GM23338 (cell line): ENCODE measurements at regions not wholly inside any gene's neighbourhood (a gene's known extent, or its start where the extent isn't known, plus 50 kb on each side); places are given as distances from the start of the nearest gene placed in this dataset.
A peak's percentile ranks its signal among the peaks of the same experiment; 100 is the strongest.

Experiments
- ATAC-seq: fragments of 200-7000 bp; cut with Tn5 transposase; 3 replicates; pipeline ENCODE4 v1.9.1; 2020
- DNase-seq: peaks from one replicate; pipeline ENCODE4 v3.0.0-alpha.2; 2015; ENCODE audit warnings: low spot score
- H2AFZ ChIP-seq: fragments of 200-600 bp; sonication (generic); 2 replicates; pipeline ENCODE4 v1.8.0; 2016; ENCODE audit warnings: antibody characterized with exemption, mild to moderate bottlenecking, moderate library complexity
- H3F3A ChIP-seq: fragments of 200-600 bp; sonication (generic); replicated peaks from 2 replicates; pipeline ENCODE4 v1.8.0; 2017; ENCODE audit warnings: antibody characterized with exemption, mixed run types, low read depth
- H3K27ac ChIP-seq: fragments of 200-600 bp; sonication (generic); 2 replicates; pipeline ENCODE4 v1.6.1; 2016; ENCODE audit warnings: low read depth
- H3K27me3 ChIP-seq: fragments of 200-600 bp; sonication (generic); 2 replicates; pipeline ENCODE4 v1.8.0; 2016; ENCODE audit warnings: mild to moderate bottlenecking, mixed run types, moderate library complexity; ENCODE audit not compliant: insufficient read depth
- H3K36me3 ChIP-seq: fragments of 200-600 bp; sonication (generic); 2 replicates; pipeline ENCODE4 v1.8.0; 2016; ENCODE audit warnings: mild to moderate bottlenecking; ENCODE audit not compliant: insufficient read depth
- H3K4me1 ChIP-seq: fragments of 200-600 bp; sonication (generic); 2 replicates; pipeline ENCODE4 v1.8.0; 2016; ENCODE audit warnings: mild to moderate bottlenecking, moderate library complexity; ENCODE audit not compliant: insufficient read depth
- H3K4me2 ChIP-seq: fragments of 200-600 bp; sonication (generic); 2 replicates; pipeline ENCODE4 v1.7.1; 2017; ENCODE audit warnings: mixed run types
- H3K4me3 ChIP-seq: fragments of 200-600 bp; sonication (generic); 2 replicates; pipeline ENCODE4 v1.6.1; 2016; ENCODE audit warnings: mixed run types
- H3K79me2 ChIP-seq: fragments of 200-600 bp; sonication (generic); replicated peaks from 2 replicates; pipeline ENCODE4 v1.8.0; 2017; ENCODE audit warnings: mild to moderate bottlenecking; ENCODE audit not compliant: insufficient read depth
- H3K9me2 ChIP-seq: fragments of 200-600 bp; sonication (generic); 2 replicates; pipeline ENCODE4 v1.8.0; 2017; ENCODE audit not compliant: insufficient read depth
- H4K20me1 ChIP-seq: fragments of 200-600 bp; sonication (generic); replicated peaks from 2 replicates; pipeline ENCODE4 v1.8.0; 2017; ENCODE audit warnings: mild to moderate bottlenecking; ENCODE audit not compliant: insufficient read depth
- H3K27ac Mint-ChIP-seq: 2 replicates; pipeline ENCODE4 v1.8.0; 2020; ENCODE audit warnings: inconsistent platforms, mild to moderate bottlenecking, moderate library complexity, mixed read lengths
- H3K27me3 Mint-ChIP-seq: 3 replicates; pipeline ENCODE4 v1.8.0; 2022; ENCODE audit warnings: low read depth, mild to moderate bottlenecking, moderate library complexity, mixed read lengths, inconsistent platforms; ENCODE audit not compliant: insufficient read depth, poor library complexity
- H3K36me3 Mint-ChIP-seq: 3 replicates; pipeline ENCODE4 v1.8.0; 2021; ENCODE audit warnings: low read depth, mild to moderate bottlenecking, inconsistent platforms, moderate library complexity, mixed read lengths
- H3K4me1 Mint-ChIP-seq: 3 replicates; pipeline ENCODE4 v1.8.0; 2020; ENCODE audit warnings: mild to moderate bottlenecking, inconsistent platforms, mixed read lengths
- H3K4me3 Mint-ChIP-seq: 3 replicates; pipeline ENCODE4 v1.8.0; 2021; ENCODE audit warnings: moderate library complexity, mild to moderate bottlenecking, inconsistent platforms, mixed read lengths
- H3K9me3 Mint-ChIP-seq: 3 replicates; pipeline ENCODE4 v1.8.0; 2020; ENCODE audit warnings: moderate library complexity, mild to moderate bottlenecking, inconsistent platforms, mixed read lengths
- CREB1 ChIP-seq: fragments of 250-450 bp; sonication (Bioruptor Pico); IDR thresholded peaks from 2 replicates; pipeline ENCODE4 v1.5.0; 2020; ENCODE audit warnings: low read depth, mild to moderate bottlenecking, moderate library complexity
- CTCF ChIP-seq, 2 experiments: fragments of 200-600 bp in 1 of 2; sonication (generic) in 1 of 2; conservative IDR thresholded peaks; 2 replicates each; pipeline versions ENCODE4 v1.5.1 to v1.6.1; 2016 to 2017; ENCODE audit warnings: antibody characterized with exemption in 2 of 2, low read depth in 2 of 2, mild to moderate bottlenecking in 2 of 2, moderate library complexity in 1 of 2
- ETS1 ChIP-seq: IDR thresholded peaks from 2 replicates; pipeline ENCODE4 v1.6.1; 2016; ENCODE audit warnings: antibody characterized with exemption
- EZH2 ChIP-seq: fragments of 200-600 bp; sonication (generic); IDR thresholded peaks from one replicate; pipeline ENCODE4 v1.8.0; 2017; ENCODE audit warnings: antibody characterized with exemption, mild to moderate bottlenecking, low read depth; ENCODE audit not compliant: unreplicated experiment
- JUNB ChIP-seq: IDR thresholded peaks from one replicate; pipeline ENCODE4 v1.6.1; 2016; ENCODE audit warnings: antibody characterized with exemption; ENCODE audit not compliant: unreplicated experiment
- NANOG ChIP-seq: IDR thresholded peaks from 2 replicates; pipeline ENCODE4 v1.6.1; 2016; ENCODE audit warnings: antibody characterized with exemption, borderline replicate concordance
- POLR2AphosphoS5 ChIP-seq: IDR thresholded peaks from 2 replicates; pipeline ENCODE4 v1.6.1; 2016; ENCODE audit warnings: antibody characterized with exemption, low read depth
- STAT1 ChIP-seq: IDR thresholded peaks from one replicate; pipeline ENCODE4 v1.6.1; 2016; ENCODE audit warnings: antibody characterized with exemption; ENCODE audit not compliant: unreplicated experiment
- ZNF114 ChIP-seq: fragments of 250-450 bp; sonication (Bioruptor Pico); IDR thresholded peaks from 2 replicates; pipeline ENCODE4 v1.5.0; 2020; ENCODE audit warnings: mild to moderate bottlenecking, moderate library complexity
- ZNF331 ChIP-seq: fragments of 250-450 bp; sonication (Bioruptor Pico); IDR thresholded peaks from 2 replicates; pipeline ENCODE4 v1.5.0; 2020; ENCODE audit warnings: low read depth, mild to moderate bottlenecking, moderate library complexity
- TF ChIP-seq, protein P1 (sequence below): fragments of 250-450 bp; sonication (Bioruptor Pico); IDR thresholded peaks from 2 replicates; pipeline ENCODE4 v1.5.0; 2020; ENCODE audit warnings: mild to moderate bottlenecking, moderate library complexity
- TF ChIP-seq, protein P2 (sequence below): IDR thresholded peaks from one replicate; pipeline ENCODE4 v1.6.1; 2018; ENCODE audit warnings: antibody characterized with exemption; ENCODE audit not compliant: unreplicated experiment

DNA sequence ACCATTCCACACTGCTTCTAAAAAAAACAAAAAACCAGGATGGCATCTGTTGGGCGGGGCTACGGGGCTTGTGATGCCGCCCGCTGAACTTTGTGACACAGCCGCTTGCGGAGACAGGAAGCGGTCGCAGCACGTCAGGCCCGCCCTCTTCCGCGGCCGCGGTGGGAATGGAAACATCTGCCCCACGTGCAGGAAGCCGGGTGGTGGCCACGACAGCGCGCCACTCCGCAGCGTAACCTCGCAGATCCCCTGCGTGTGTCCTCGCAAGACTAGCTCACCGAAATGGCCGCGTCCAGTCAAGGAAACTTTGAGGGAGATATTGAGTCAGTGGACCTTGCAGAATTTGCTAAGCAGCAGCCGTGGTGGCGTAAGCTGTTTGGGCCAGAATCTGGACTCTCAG is 168.5 kb downstream of the SUCLG1 start (continued):
- TF ChIP-seq, protein P1, sequence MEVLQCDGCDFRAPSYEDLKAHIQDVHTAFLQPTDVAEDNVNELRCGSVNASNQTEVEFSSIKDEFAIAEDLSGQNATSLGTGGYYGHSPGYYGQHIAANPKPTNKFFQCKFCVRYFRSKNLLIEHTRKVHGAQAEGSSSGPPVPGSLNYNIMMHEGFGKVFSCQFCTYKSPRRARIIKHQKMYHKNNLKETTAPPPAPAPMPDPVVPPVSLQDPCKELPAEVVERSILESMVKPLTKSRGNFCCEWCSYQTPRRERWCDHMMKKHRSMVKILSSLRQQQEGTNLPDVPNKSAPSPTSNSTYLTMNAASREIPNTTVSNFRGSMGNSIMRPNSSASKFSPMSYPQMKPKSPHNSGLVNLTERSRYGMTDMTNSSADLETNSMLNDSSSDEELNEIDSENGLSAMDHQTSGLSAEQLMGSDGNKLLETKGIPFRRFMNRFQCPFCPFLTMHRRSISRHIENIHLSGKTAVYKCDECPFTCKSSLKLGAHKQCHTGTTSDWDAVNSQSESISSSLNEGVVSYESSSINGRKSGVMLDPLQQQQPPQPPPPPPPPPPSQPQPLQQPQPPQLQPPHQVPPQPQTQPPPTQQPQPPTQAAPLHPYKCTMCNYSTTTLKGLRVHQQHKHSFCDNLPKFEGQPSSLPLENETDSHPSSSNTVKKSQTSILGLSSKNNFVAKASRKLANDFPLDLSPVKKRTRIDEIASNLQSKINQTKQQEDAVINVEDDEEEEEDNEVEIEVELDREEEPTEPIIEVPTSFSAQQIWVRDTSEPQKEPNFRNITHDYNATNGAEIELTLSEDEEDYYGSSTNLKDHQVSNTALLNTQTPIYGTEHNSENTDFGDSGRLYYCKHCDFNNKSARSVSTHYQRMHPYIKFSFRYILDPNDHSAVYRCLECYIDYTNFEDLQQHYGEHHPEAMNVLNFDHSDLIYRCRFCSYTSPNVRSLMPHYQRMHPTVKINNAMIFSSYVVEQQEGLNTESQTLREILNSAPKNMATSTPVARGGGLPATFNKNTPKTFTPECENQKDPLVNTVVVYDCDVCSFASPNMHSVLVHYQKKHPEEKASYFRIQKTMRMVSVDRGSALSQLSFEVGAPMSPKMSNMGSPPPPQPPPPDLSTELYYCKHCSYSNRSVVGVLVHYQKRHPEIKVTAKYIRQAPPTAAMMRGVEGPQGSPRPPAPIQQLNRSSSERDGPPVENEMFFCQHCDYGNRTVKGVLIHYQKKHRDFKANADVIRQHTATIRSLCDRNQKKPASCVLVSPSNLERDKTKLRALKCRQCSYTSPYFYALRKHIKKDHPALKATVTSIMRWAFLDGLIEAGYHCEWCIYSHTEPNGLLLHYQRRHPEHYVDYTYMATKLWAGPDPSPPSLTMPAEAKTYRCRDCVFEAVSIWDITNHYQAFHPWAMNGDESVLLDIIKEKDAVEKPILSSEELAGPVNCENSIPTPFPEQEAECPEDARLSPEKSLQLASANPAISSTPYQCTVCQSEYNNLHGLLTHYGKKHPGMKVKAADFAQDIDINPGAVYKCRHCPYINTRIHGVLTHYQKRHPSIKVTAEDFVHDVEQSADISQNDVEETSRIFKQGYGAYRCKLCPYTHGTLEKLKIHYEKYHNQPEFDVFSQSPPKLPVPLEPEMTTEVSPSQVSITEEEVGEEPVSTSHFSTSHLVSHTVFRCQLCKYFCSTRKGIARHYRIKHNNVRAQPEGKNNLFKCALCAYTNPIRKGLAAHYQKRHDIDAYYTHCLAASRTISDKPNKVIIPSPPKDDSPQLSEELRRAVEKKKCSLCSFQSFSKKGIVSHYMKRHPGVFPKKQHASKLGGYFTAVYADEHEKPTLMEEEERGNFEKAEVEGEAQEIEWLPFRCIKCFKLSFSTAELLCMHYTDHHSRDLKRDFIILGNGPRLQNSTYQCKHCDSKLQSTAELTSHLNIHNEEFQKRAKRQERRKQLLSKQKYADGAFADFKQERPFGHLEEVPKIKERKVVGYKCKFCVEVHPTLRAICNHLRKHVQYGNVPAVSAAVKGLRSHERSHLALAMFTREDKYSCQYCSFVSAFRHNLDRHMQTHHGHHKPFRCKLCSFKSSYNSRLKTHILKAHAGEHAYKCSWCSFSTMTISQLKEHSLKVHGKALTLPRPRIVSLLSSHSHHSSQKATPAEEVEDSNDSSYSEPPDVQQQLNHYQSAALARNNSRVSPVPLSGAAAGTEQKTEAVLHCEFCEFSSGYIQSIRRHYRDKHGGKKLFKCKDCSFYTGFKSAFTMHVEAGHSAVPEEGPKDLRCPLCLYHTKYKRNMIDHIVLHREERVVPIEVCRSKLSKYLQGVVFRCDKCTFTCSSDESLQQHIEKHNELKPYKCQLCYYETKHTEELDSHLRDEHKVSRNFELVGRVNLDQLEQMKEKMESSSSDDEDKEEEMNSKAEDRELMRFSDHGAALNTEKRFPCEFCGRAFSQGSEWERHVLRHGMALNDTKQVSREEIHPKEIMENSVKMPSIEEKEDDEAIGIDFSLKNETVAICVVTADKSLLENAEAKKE (CRISPR knock-in tag): no peak
- TF ChIP-seq POLR2AphosphoS5: no peak
- TF ChIP-seq JUNB: no peak
- no peak for TF ChIP-seq NANOG
- TF ChIP-seq CREB1: no peak
- no peak for TF ChIP-seq STAT1
- no peak for TF ChIP-seq ZNF114 (CRISPR knock-in tag)
- no peak for TF ChIP-seq ETS1

DNA sequence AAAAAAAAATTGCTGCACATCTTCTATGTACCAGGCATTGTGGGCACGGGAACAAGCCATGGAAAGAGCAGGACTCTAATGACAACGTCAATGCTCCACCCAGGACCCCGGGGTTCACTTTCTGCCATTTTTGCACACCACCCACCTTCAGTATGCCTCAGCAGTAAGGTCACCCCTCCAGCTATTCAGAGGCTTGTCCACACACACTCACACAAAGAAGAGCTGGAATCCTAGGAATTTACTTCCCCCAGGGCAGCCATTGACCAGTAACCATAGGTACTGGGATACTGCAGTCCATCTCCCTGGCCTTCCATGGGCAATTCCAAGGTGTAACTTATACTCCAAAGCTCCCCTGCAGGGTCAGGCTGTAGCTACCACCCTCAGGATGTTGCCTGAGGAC is 170.8 kb downstream of the SUCLG1 start:
- H3K27ac Mint-ChIP-seq: no peak overlapping the region
- H3K36me3 Mint-ChIP-seq: peaks cover 6% of the 10 kb centered on the region; the same call in 2 of the 3 replicates
- H3K79me2 ChIP-seq: no peaks in the 10 kb centered on the region
- no peak overlapping the region for H3K27ac ChIP-seq
- H3K4me1 Mint-ChIP-seq: no peaks in the 10 kb centered on the region; the same call in 2 of the 3 replicates
- no peak overlapping the region for H3K4me3 Mint-ChIP-seq
- H3K4me2 ChIP-seq: no peak overlapping the region
- H4K20me1 ChIP-seq: no peaks in the 10 kb centered on the region
- H3K27me3 Mint-ChIP-seq: peaks cover 4% of the 10 kb centered on the region
- no peaks in the 10 kb centered on the region for H3K4me1 ChIP-seq
- no peak overlapping the region for H3K4me3 ChIP-seq
- peaks cover 26% of the 10 kb centered on the region for H3K9me2 ChIP-seq
- ATAC-seq (peak; percentile 45; the same call in 1 of the 3 replicates), DNase-seq (peak; percentile 49)
- H3K9me3 Mint-ChIP-seq: peaks cover 11% of the 10 kb centered on the region
- no peaks in the 10 kb centered on the region for H3K36me3 ChIP-seq
- no peaks in the 10 kb centered on the region for H3F3A ChIP-seq
- H3K27me3 ChIP-seq: no peaks in the 10 kb centered on the region
- 0 out of 2 replicates have a peak overlapping the region, but pooled peaks have one; percentile 59 for H2AFZ ChIP-seq
- no peak for TF ChIP-seq NANOG
- TF ChIP-seq CTCF (conservative IDR thresholded peaks at IDR 0.05; ENCODE audit: low read depth in 2 of 2): no peak
- TF ChIP-seq STAT1: no peak
- TF ChIP-seq, protein P2, sequence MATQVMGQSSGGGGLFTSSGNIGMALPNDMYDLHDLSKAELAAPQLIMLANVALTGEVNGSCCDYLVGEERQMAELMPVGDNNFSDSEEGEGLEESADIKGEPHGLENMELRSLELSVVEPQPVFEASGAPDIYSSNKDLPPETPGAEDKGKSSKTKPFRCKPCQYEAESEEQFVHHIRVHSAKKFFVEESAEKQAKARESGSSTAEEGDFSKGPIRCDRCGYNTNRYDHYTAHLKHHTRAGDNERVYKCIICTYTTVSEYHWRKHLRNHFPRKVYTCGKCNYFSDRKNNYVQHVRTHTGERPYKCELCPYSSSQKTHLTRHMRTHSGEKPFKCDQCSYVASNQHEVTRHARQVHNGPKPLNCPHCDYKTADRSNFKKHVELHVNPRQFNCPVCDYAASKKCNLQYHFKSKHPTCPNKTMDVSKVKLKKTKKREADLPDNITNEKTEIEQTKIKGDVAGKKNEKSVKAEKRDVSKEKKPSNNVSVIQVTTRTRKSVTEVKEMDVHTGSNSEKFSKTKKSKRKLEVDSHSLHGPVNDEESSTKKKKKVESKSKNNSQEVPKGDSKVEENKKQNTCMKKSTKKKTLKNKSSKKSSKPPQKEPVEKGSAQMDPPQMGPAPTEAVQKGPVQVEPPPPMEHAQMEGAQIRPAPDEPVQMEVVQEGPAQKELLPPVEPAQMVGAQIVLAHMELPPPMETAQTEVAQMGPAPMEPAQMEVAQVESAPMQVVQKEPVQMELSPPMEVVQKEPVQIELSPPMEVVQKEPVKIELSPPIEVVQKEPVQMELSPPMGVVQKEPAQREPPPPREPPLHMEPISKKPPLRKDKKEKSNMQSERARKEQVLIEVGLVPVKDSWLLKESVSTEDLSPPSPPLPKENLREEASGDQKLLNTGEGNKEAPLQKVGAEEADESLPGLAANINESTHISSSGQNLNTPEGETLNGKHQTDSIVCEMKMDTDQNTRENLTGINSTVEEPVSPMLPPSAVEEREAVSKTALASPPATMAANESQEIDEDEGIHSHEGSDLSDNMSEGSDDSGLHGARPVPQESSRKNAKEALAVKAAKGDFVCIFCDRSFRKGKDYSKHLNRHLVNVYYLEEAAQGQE: no peak
- TF ChIP-seq ZNF114 (CRISPR knock-in tag): no peak
- TF ChIP-seq ETS1: no peak
- TF ChIP-seq ZNF331 (CRISPR knock-in tag): no peak
- no peak for TF ChIP-seq EZH2
